GM18909 (cell line): ENCODE measurements at regions not wholly inside any gene's neighbourhood (a gene's known extent, or its start where the extent isn't known, plus 50 kb on each side); places are given as distances from the start of the nearest gene placed in this dataset.

Experiments
- ATAC-seq: cut with Tn5 transposase; IDR thresholded peaks from one replicate; pipeline ENCODE4 v1.9.1; 2021; ENCODE audit warnings: mild to moderate bottlenecking; ENCODE audit not compliant: unreplicated experiment, poor library complexity

GRCh38 chr5:89133975-89134374 lies 251.0 kb upstream of the MEF2C start:
- ATAC-seq = no peak

- no peak for ATAC-seq
Measured at GRCh38 chr5:89133129-89133528, 250.1 kb upstream of the MEF2C start.

- no peak for ATAC-seq
Measured at GRCh38 chr5:89130851-89131250, 247.9 kb upstream of the MEF2C start.

- ATAC-seq = no peak
Measured at GRCh38 chr5:89129941-89130340, 247.0 kb upstream of the MEF2C start.

GRCh38 chr5:89128906-89129625 lies 246.1 kb upstream of the MEF2C start:
- no peak for ATAC-seq

- ATAC-seq = no peak
Measured at GRCh38 chr5:89128092-89128491, 245.1 kb upstream of the MEF2C start.

GRCh38 chr5:89127191-89127590 lies 244.2 kb upstream of the MEF2C start:
- ATAC-seq = no peak

GRCh38 chr5:89125372-89125771 lies 242.4 kb upstream of the MEF2C start:
- no peak for ATAC-seq

- no peak for ATAC-seq
Measured at GRCh38 chr5:89123581-89123980, 240.6 kb upstream of the MEF2C start.

GRCh38 chr5:89120719-89121118 lies 237.7 kb upstream of the MEF2C start:
- no peak for ATAC-seq

- peak; percentile 96 for ATAC-seq
Measured at GRCh38 chr5:89117124-89117644, 234.2 kb upstream of the MEF2C start.

GRCh38 chr5:89110916-89111646 lies 228.1 kb upstream of the MEF2C start:
- ATAC-seq = no peak

GRCh38 chr5:89106480-89106879 lies 223.5 kb upstream of the MEF2C start:
- no peak for ATAC-seq

- ATAC-seq = no peak
Measured at GRCh38 chr5:89105836-89106235, 222.9 kb upstream of the MEF2C start.

- ATAC-seq = no peak
Measured at GRCh38 chr5:89105171-89105695, 222.2 kb upstream of the MEF2C start.

GRCh38 chr5:89098199-89098756 lies 215.3 kb upstream of the MEF2C start:
- no peak for ATAC-seq

- ATAC-seq = peak; percentile 93
Measured at GRCh38 chr5:89097103-89097502, 214.1 kb upstream of the MEF2C start.

GRCh38 chr5:89095341-89095740 lies 212.4 kb upstream of the MEF2C start:
- ATAC-seq = no peak

- ATAC-seq = no peak
Measured at GRCh38 chr5:89090037-89090436, 207.1 kb upstream of the MEF2C start.

- no peak for ATAC-seq
Measured at GRCh38 chr5:89087551-89088318, 204.8 kb upstream of the MEF2C start.
